ENCODE measurements at regions not wholly inside any gene's neighbourhood (a gene's known extent, or its start where the extent isn't known, plus 50 kb on each side); places are given as distances from the start of the nearest gene placed in this dataset.

DNA sequence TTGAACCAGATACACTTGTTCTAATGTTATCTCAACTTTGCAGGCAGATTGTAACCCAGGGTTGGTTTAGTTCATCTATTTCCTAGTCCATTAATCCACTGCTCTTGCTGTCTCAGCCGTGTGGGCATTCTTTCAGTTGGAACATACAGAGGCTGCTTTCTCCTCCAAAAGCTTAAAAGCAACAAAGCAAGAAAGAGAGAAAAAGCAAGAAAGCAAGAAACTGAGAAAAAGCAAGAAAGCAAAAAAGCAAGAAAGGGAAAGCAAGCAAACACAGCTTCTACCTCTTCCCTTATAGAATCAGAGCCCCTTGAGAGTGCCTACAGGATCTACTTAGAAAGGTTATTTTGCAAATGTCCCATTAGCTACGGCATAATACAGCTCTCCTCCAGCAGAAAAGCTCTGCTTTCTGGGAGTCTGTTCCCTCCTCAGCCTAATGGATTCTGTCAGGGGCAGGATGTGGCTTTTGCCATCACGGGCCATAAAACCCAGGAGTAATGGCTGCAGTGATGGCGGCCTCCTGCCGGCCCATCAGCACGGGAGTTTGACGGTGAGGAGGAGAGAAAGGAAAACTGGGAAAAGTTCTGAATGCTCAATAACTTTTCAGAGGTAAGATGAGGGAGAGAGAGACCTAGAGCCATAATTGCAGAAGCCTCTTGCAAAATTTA, 156.8 kb upstream of the JARID2 start:
- Histone ChIP-seq H3K4me3 (no peak overlapping the region), H3K9me3 (ENCODE audit: control insufficient read depth in 4 of 4, insufficient read depth in 3 of 4, low read length in 3 of 4) (no peaks in the 10 kb centered on the region), H3K4me1 (ENCODE audit: control insufficient read depth in 5 of 5, insufficient read depth in 5 of 5, low read length in 5 of 5) (peaks cover 0 to 20% (median 0%) of the 10 kb centered on the region in 5 donors), H3K27me3 (ENCODE audit: control insufficient read depth in 3 of 3, insufficient read depth in 3 of 3, low read length in 2 of 3) (no peaks in the 10 kb centered on the region), H3K36me3 (ENCODE audit: control insufficient read depth in 4 of 4, insufficient read depth in 4 of 4, low read length in 4 of 4) (no peaks in the 10 kb centered on the region), H3K9ac (ENCODE audit: insufficient read depth in 1 of 2, low read length in 2 of 2) (no peak overlapping the region), H3K27ac (ENCODE audit: low read depth in 1 of 2, low read length in 1 of 2) (no peak overlapping the region)
- ATAC-seq (ENCODE audit: insufficient read depth, low FRiP score) (no peak), DNase-seq (no peak)
- TF ChIP-seq, protein P1, sequence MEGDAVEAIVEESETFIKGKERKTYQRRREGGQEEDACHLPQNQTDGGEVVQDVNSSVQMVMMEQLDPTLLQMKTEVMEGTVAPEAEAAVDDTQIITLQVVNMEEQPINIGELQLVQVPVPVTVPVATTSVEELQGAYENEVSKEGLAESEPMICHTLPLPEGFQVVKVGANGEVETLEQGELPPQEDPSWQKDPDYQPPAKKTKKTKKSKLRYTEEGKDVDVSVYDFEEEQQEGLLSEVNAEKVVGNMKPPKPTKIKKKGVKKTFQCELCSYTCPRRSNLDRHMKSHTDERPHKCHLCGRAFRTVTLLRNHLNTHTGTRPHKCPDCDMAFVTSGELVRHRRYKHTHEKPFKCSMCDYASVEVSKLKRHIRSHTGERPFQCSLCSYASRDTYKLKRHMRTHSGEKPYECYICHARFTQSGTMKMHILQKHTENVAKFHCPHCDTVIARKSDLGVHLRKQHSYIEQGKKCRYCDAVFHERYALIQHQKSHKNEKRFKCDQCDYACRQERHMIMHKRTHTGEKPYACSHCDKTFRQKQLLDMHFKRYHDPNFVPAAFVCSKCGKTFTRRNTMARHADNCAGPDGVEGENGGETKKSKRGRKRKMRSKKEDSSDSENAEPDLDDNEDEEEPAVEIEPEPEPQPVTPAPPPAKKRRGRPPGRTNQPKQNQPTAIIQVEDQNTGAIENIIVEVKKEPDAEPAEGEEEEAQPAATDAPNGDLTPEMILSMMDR (IDR thresholded peaks at IDR 0.05; ENCODE audit: control extremely low read depth, extremely low read depth), result no peak
- 60 to 62% methylated on average over 7 of the region's 7 CpGs for WGBS, 2 donors

DNA sequence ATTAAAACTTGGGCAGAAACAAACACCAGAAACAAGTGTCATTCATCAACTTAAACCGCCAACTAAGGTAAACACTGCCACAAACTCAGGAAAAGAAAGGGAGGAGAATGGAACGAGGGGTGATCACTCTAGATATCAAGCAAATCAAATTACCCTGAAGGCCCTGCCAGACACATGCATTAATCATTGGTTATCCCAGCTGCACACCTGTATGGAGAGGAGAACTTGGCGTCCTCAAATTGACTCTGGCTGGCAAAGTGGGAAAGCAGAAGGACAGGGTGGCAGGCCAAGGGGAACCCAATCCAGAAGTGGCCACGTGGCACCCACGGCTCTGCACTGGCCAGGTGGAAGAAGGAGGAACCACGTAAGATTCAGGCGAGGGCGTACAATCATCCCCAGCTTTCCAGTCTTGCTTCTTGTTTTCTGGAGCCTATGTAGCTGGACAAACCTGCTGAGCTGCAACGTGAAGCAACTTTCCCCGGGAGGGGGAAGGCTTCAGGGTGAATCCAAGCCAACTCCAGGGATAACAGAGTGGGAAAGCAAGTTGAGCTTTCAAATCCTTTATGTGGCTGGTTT, 156.2 kb upstream of the JARID2 start:
- H3K27ac ChIP-seq (ENCODE audit: low read depth in 1 of 2, low read length in 1 of 2), result no peak overlapping the region
- H3K9me3 ChIP-seq (ENCODE audit: control insufficient read depth in 4 of 4, insufficient read depth in 3 of 4, low read length in 3 of 4), result no peaks in the 10 kb centered on the region
- WGBS, 2 donors, result 39 to 51% methylated on average over 10 of the region's 10 CpGs
- no peaks in the 10 kb centered on the region for H3K27me3 ChIP-seq (ENCODE audit: control insufficient read depth in 3 of 3, insufficient read depth in 3 of 3, low read length in 2 of 3)
- no peak overlapping the region for H3K4me3 ChIP-seq
- H3K9ac ChIP-seq (ENCODE audit: insufficient read depth in 1 of 2, low read length in 2 of 2), result no peak overlapping the region
- DNase-seq (peak; percentile 29 to 59 (median 35)), ATAC-seq (ENCODE audit: insufficient read depth, low FRiP score) (no peak)
- no peaks in the 10 kb centered on the region for H3K36me3 ChIP-seq (ENCODE audit: control insufficient read depth in 4 of 4, insufficient read depth in 4 of 4, low read length in 4 of 4)
- H3K4me1 ChIP-seq (ENCODE audit: control insufficient read depth in 5 of 5, insufficient read depth in 5 of 5, low read length in 5 of 5), result peaks cover 0 to 20% (median 0%) of the 10 kb centered on the region in 5 donors
- TF ChIP-seq, protein P1 (IDR thresholded peaks at IDR 0.05; ENCODE audit: control extremely low read depth, extremely low read depth), result no peak

DNA sequence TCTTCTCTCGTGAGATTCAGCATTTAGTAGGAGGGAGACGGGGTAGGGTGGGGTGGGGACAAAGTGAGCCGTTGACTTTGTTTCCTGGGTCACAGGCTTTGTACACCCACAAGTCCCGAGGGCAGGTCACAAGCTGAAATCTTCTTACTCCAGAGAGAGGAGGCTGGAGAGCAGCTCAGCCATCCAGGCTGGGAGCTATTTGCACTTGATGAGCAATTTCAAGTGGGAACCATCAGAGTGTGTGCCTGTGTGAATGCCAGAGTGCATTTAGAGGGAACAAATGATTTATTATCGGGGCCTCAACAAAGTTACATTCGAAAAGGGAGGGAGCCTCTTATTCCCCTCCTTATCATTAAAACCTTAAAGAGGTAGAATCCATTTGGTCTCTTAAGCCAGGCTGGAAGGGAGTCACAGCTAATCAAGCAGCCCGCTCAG, 155.7 kb upstream of the JARID2 start:
- no peak for ATAC-seq (ENCODE audit: insufficient read depth, low FRiP score)
- 41 to 57% methylated on average over 7 of the region's 7 CpGs for WGBS, 2 donors
- TF ChIP-seq, protein P1 (IDR thresholded peaks at IDR 0.05; ENCODE audit: control extremely low read depth, extremely low read depth), result no peak
- H3K4me1 ChIP-seq (ENCODE audit: control insufficient read depth in 5 of 5, insufficient read depth in 5 of 5, low read length in 5 of 5), result peaks cover 0 to 20% (median 0%) of the 10 kb centered on the region in 5 donors
- peak; percentile 38 to 62 (median 53) for DNase-seq
- no peaks in the 10 kb centered on the region for H3K9me3 ChIP-seq (ENCODE audit: control insufficient read depth in 4 of 4, insufficient read depth in 3 of 4, low read length in 3 of 4)
- H3K27me3 ChIP-seq (ENCODE audit: control insufficient read depth in 3 of 3, insufficient read depth in 3 of 3, low read length in 2 of 3), result no peaks in the 10 kb centered on the region
- no peak overlapping the region for H3K9ac ChIP-seq (ENCODE audit: insufficient read depth in 1 of 2, low read length in 2 of 2)
- H3K27ac ChIP-seq (ENCODE audit: low read depth in 1 of 2, low read length in 1 of 2), result no peak overlapping the region
- no peak overlapping the region for H3K4me3 ChIP-seq
- H3K36me3 ChIP-seq (ENCODE audit: control insufficient read depth in 4 of 4, insufficient read depth in 4 of 4, low read length in 4 of 4), result no peaks in the 10 kb centered on the region
